Fibroblast of skin of left quadriceps (primary cell): ENCODE measurements at regions not wholly inside any gene's neighbourhood (a gene's known extent, or its start where the extent isn't known, plus 50 kb on each side); places are given as distances from the start of the nearest gene placed in this dataset.

ENCODE experiments used
- DNase-seq, 2 experiments: peaks; one replicate each; pipeline ENCODE4 v3.0.0-alpha.2; 2013; ENCODE audit warnings: low read depth in 2 of 2

DNA sequence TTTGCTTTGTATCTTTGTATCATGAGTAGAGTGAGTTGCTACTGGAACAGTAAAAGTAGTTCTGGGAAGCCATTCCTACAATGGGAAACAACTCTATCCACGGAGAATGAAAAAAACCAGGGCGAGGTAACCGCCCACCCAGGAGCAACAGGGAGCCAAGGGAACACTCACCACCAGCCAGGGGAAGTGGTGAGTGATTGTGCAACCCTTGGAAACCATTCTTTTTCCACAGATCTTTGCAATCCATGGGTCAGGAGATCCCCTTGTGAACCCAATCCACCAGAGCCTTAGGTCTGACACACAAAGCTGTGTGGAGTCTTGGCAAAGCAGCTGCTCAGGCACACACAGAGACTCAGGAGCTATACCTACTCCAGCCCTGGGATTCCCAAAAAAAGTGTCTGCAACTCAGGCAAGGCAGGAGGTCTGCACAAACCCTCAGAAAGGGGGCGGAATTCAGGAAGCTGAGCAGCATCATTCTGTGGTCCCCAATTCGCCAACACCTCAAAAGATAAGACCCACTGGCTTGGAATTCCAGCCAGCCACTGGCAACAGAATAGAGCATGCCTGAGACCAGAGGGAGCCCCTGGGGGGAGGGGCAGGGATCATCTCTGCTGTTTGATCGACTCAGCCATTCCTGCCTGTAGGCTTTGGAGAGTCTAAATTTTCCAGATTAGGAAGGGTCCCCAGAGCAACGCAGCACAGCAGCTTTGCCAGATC is 52.1 kb upstream of the PPFIA2 start:
- DNase-seq: no peak

GRCh38 chr12:81809829-81810595 is 50.9 kb upstream of the PPFIA2 start:
- DNase-seq: no peak

GRCh38 chr12:81809113-81809777 is 50.1 kb upstream of the PPFIA2 start:
- DNase-seq: no peak
